HAP-1 (cell line): ENCODE measurements at regions not wholly inside any gene's neighbourhood (a gene's known extent, or its start where the extent isn't known, plus 50 kb on each side); places are given as distances from the start of the nearest gene placed in this dataset.

ENCODE experiments used
- DNase-seq, 2 experiments: peaks; one replicate each; pipeline ENCODE4 v3.0.0-alpha.2; 2016 to 2020; ENCODE audit warnings: low spot score in 2 of 2
- H3K27me3 ChIP-seq: fragments of 250-450 bp; sonication (Bioruptor Pico); 2 replicates; pipeline ENCODE4 v1.5.1; 2020; ENCODE audit warnings: low read depth, mild to moderate bottlenecking, moderate library complexity
- H3K36me3 ChIP-seq: fragments of 250-450 bp; sonication (Bioruptor Pico); replicated peaks from 2 replicates; pipeline ENCODE4 v1.5.1; 2020; ENCODE audit warnings: mild to moderate bottlenecking
- H3K4me1 ChIP-seq: fragments of 250-450 bp; sonication (Bioruptor Pico); 2 replicates; pipeline ENCODE4 v1.5.1; 2020; ENCODE audit warnings: mild to moderate bottlenecking
- H3K4me3 ChIP-seq: fragments of 250-450 bp; sonication (Bioruptor Pico); 2 replicates; pipeline ENCODE4 v1.5.1; 2020; ENCODE audit warnings: mild to moderate bottlenecking, moderate library complexity
- H3K9me3 ChIP-seq: fragments of 250-450 bp; sonication (Bioruptor Pico); 2 replicates; pipeline ENCODE4 v1.5.1; 2020; ENCODE audit warnings: mild to moderate bottlenecking, moderate library complexity
- in situ Hi-C: fragments of 300-500 bp; cut with MboI; formaldehyde crosslinking; loops from 3 replicates; pipeline ENCODE4 v1.14.3; 2020; ENCODE audit warnings: low sequenced_read_pairs, inconsistent platforms, mixed read lengths

DNA sequence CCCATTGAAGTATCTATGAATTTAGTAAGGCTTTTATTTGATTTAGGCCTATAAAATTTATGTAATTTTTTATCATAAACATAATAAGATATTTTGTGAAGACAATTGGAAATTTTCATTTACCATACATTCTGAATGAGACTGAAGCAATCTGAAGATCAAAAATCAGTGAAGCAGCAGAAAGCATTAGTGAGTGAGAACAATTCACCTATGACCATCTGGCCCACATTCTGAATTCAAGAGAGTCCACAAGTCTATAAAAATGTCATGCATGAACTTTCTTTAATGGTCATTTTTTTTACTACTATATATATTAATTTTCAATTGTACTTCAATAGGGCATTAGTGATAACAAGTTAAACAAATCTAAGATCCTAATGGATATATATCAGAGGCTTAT lies 1026.6 kb upstream of the MAP3K7 start:
- in situ Hi-C loops: no loop called here
- no peak overlapping the region for H3K4me3 ChIP-seq
- H3K9me3 ChIP-seq: no peaks in the 10 kb centered on the region
- no peaks in the 10 kb centered on the region for H3K36me3 ChIP-seq
- H3K4me1 ChIP-seq: no peaks in the 10 kb centered on the region
- DNase-seq: no peak
- peaks cover 4% of the 10 kb centered on the region; the same call in 1 of the 2 replicates for H3K27me3 ChIP-seq

DNA sequence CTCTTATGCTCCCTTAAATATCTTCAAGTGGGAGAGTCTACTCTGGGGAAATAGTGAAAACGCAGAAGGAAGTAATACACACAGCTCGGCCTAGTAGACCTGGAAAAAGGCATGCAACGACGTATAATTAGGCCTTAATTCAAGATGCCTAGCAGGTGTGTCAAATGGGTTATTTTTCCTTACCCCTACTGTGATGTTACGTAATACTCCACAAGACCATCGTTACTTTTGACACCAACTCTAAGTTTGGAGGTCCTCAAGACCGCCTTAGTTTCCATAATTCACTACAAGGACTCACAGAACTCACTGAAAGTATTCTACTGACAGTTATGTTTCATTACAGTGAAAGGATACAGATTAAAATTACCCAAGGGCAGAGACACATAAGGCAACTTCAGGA lies 1024.3 kb upstream of the MAP3K7 start:
- H3K27me3 ChIP-seq: peaks cover 4% of the 10 kb centered on the region; the same call in 1 of the 2 replicates
- no peaks in the 10 kb centered on the region for H3K9me3 ChIP-seq
- in situ Hi-C loops: no loop called here
- no peaks in the 10 kb centered on the region for H3K36me3 ChIP-seq
- H3K4me3 ChIP-seq: no peak overlapping the region
- no peaks in the 10 kb centered on the region for H3K4me1 ChIP-seq
- no peak for DNase-seq

DNA sequence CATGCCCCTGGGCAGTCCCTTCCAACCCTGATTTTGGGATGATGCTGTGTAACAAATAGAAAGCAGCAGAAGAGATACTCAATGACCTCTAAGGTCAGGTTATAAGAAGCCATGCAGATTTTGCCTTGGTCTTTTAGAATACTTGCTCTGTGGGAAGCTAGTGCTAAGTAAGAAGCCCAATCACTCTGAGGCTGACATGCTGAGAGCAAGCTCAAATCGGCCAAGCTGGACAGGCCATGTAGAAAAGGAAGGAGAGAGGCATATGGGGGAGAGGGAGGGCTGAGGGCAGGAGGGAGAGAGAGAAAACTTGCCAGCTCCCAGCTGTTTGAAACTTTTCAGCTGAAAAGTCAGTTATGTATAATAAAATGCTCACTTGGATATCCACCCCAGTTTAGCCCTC lies 1021.6 kb upstream of the MAP3K7 start:
- Histone ChIP-seq H3K9me3 (no peaks in the 10 kb centered on the region), H3K4me3 (no peak overlapping the region), H3K27me3 (peaks cover 4% of the 10 kb centered on the region; the same call in 1 of the 2 replicates), H3K36me3 (no peaks in the 10 kb centered on the region), H3K4me1 (no peaks in the 10 kb centered on the region)
- in situ Hi-C loops: no loop called here
- no peak for DNase-seq

DNA sequence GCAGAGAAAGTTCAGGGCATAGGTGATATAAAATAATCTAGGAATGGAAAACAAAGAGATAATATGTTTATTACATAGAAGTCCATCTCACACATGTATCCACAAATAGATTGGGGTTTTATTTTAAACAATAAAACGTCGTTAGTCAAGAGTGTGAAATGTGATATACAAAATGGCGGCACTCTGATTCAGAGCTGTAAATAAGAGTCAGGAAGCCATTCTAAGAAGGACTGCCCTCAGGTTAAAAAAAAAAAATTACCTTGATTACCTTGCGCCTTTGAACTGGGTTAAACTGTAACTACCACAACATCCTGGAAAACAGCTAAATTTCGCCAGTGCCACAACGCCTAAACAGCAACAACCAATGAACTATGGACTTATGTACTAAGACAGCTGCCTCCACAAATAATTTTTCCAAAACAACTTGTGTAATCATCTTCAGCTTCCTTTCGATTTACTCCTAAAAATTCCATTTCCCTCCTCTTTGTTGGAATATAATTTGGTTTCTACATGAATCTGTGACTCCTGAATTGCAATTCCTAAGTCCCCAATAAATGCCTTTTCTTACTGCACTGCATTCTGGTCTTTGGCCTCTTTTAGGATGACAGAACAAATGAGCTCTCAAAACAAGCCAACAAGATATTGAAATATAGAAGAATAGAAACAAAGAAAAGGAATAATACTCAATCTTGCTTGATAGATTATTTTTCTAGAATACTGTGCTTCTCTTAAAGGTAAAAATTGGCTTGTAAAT lies 1019.5 kb upstream of the MAP3K7 start:
- no peaks in the 10 kb centered on the region for H3K4me1 ChIP-seq
- DNase-seq: no peak
- no peaks in the 10 kb centered on the region for H3K9me3 ChIP-seq
- H3K4me3 ChIP-seq: no peak overlapping the region
- no peaks in the 10 kb centered on the region for H3K36me3 ChIP-seq
- in situ Hi-C loops: no loop called here
- peaks cover 4% of the 10 kb centered on the region; the same call in 1 of the 2 replicates for H3K27me3 ChIP-seq

DNA sequence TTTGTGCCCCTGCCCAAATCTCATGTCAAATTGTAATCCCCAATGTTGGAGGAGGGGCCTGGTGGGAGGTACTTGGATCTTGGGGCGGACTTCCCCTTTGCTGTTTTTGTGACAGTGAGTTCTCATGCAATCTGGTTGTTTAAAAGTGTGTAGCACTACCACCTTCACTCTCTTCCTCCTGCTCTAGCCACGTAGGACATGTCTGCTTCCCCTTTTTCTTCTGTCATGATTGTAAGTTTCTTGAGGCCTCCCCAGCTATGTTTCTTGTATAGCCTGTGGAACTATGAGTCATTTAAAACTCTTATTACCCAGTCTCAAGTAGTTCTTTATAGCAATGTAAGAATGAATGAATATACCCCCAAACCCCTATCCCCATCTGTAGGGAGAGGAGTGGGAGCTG lies 1013.7 kb upstream of the MAP3K7 start:
- DNase-seq: no peak
- Histone ChIP-seq H3K36me3 (no peaks in the 10 kb centered on the region), H3K4me3 (no peak overlapping the region), H3K9me3 (no peaks in the 10 kb centered on the region), H3K4me1 (no peaks in the 10 kb centered on the region), H3K27me3 (no peaks in the 10 kb centered on the region)
- in situ Hi-C loops: no loop called here

DNA sequence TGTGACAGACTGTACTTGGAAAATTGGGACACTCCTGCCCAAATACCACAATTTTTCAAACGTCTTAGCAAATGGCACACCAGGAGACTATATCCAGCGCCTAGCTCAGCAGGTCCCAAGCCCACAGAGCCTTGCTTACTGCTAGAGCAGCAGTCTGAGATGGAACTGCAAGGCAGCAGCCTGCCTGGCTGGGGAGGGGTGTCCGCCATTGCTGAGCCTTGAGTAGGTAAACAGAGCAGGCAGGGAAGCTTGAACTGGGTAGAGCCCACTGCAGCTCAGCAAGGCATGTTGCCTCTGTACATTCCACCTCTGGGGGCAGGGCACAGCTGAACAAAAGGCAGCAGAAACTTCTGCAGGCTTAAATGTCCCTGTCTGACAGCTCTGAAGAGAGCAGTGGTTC lies 1003.3 kb upstream of the MAP3K7 start:
- DNase-seq: no peak
- Histone ChIP-seq H3K36me3 (no peaks in the 10 kb centered on the region), H3K4me1 (no peaks in the 10 kb centered on the region), H3K9me3 (no peaks in the 10 kb centered on the region), H3K27me3 (no peaks in the 10 kb centered on the region), H3K4me3 (no peak overlapping the region)
- in situ Hi-C loops: no loop called here

DNA sequence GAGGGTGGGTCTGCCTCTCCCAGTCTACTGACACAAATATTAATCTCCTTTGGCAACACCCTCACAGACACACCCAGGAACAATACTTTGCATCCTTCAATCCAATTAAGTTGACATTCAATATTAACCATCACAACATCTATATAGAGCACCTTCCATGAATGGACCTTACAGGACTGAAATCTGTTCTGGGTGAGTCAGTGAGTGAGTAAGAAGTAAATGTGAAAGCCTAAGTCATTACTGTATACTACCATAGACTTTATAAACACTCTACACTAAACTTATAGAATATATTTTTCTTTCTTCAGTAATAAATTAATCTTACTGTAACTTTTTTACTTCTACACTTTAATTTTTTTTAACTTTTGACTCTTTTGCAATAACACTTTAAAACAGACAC lies 993.8 kb upstream of the MAP3K7 start:
- Histone ChIP-seq H3K27me3 (no peaks in the 10 kb centered on the region), H3K9me3 (no peaks in the 10 kb centered on the region), H3K36me3 (no peaks in the 10 kb centered on the region), H3K4me1 (no peaks in the 10 kb centered on the region), H3K4me3 (no peak overlapping the region)
- in situ Hi-C loops: no loop called here
- DNase-seq: no peak

DNA sequence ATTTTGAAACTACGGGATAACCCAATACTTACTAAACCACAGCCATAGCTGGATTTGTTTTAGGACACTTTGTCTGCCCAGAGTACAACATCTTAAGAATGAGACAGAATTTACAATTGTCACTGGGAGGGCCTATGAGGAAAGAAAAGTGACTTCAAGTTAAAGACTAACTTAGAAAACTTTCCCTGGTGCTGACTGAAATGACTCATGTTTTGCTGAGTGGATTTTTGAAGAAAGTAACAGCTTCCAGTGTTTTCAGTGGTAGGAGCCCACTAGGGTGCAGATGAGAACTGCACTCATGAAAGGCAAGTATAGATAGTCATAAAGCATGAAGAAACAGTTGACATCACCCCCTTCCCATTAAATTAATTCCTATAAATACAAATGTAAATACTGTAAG lies 988.2 kb upstream of the MAP3K7 start:
- Histone ChIP-seq H3K36me3 (no peaks in the 10 kb centered on the region), H3K4me3 (no peak overlapping the region), H3K27me3 (no peaks in the 10 kb centered on the region), H3K9me3 (no peaks in the 10 kb centered on the region), H3K4me1 (no peaks in the 10 kb centered on the region)
- DNase-seq: no peak
- in situ Hi-C loops: no loop called here

DNA sequence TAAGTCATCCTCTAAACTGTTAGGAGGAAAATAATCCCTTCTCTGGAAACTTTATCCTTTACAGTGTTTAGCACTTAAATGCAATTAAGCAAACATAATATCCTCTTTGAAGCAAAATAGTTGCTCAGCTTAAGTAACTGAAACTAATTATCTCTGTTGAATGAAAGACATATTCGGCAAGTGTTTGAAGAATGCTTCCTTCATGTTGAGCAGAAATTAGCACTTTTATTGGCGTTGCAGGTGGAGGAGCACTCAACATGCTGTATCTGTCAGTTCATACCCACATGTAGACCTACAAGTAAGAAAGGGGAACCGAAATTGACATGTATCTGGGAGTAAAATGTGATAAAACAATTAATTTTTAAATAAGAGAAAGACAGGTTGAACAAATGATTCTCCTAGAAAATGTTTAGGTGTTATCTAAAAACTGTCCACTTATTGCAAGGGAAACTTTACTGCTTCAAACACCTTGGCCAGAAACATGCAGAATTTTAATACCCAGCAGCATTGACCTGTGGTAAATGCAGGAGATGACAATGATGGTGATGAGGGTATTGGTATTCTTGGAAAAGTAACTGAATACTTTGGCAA lies 987.0 kb upstream of the MAP3K7 start:
- Histone ChIP-seq H3K27me3 (no peaks in the 10 kb centered on the region), H3K9me3 (no peaks in the 10 kb centered on the region), H3K4me1 (no peaks in the 10 kb centered on the region), H3K4me3 (no peak overlapping the region), H3K36me3 (no peaks in the 10 kb centered on the region)
- no peak for DNase-seq
- in situ Hi-C loops: no loop called here

DNA sequence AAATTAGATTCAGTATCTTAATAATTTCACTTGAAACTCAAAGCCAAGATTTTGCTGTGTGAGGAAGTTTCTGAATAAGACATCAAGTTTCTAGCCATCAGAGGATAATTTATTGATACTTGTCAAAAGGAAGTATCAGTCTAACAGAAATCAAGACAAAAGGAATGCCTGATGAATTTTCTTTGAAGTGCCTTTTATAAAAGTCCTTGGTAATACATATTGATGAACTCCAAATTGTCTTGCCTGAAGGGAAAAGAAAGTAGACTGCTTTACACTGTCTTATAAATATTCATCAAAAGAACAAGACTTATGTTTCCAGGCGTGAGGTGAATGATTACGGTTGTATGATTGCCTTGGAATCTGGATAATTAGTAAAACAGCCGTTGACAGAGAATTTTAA lies 986.0 kb upstream of the MAP3K7 start:
- in situ Hi-C loops: no loop called here
- H3K4me1 ChIP-seq: no peaks in the 10 kb centered on the region
- no peaks in the 10 kb centered on the region for H3K9me3 ChIP-seq
- H3K36me3 ChIP-seq: no peaks in the 10 kb centered on the region
- DNase-seq: no peak
- no peaks in the 10 kb centered on the region for H3K27me3 ChIP-seq
- H3K4me3 ChIP-seq: no peak overlapping the region

DNA sequence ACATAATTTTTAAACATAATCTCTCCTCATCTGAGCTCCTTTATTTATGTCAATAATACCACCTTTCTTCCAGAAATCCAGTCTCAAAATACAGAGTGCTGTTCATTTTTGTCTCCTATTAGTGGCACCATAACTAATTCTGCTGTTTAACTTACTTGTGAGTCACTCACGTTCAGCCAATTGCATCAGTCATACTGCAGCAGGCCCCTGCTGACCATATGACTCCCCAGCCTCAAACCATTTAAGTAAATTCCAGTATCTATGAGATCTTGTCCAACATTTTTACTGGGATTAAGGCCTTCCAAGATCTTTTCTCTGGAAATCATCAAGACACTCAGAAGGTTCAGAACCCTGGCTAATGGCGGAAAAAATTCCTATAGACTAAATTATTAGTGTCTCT lies 982.2 kb upstream of the MAP3K7 start:
- H3K27me3 ChIP-seq: no peaks in the 10 kb centered on the region
- no peaks in the 10 kb centered on the region for H3K9me3 ChIP-seq
- DNase-seq: no peak
- no peaks in the 10 kb centered on the region for H3K36me3 ChIP-seq
- in situ Hi-C loops: no loop called here
- H3K4me3 ChIP-seq: no peak overlapping the region
- no peaks in the 10 kb centered on the region for H3K4me1 ChIP-seq

DNA sequence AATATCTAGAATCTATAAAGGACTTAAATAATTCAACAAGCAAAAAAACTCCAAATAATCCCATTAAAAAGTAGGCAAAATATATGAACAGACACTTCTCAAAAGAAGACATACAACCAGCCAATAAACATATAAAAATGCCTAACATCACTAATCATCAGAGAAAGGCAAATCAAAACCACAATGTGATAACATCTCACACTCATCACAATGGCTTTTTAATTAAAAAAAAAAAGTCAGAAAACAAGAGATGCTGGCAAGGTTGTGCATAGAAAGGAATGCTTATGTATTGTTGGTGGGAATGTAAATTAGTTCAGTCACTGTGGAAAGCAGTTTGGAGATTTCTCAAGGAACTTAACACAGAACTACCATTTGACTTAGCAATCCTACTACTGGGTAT lies 979.6 kb upstream of the MAP3K7 start:
- H3K4me1 ChIP-seq: no peaks in the 10 kb centered on the region
- no peaks in the 10 kb centered on the region for H3K36me3 ChIP-seq
- H3K4me3 ChIP-seq: no peak overlapping the region
- in situ Hi-C loops: no loop called here
- no peaks in the 10 kb centered on the region for H3K27me3 ChIP-seq
- H3K9me3 ChIP-seq: no peaks in the 10 kb centered on the region
- no peak for DNase-seq

DNA sequence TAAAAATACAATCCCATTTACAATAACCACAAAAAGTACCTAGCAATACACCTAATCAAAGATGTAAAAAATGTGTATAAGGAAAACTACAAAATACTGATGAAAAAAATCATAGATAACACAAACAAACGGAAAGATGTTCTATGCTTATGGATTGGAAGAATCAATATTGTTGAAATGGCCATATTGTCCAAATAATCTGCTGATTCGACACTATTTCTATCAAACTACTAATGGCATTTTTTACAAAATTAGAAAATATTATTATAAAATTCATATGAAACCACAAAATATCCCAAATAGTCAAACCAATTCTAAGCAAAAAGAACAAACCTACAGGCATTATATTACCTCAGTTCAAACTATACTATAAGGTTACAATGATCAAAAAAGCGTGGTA lies 978.3 kb upstream of the MAP3K7 start:
- Histone ChIP-seq H3K4me3 (no peak overlapping the region), H3K4me1 (no peaks in the 10 kb centered on the region), H3K36me3 (no peaks in the 10 kb centered on the region), H3K27me3 (no peaks in the 10 kb centered on the region), H3K9me3 (no peaks in the 10 kb centered on the region)
- DNase-seq: no peak
- in situ Hi-C loops: no loop called here

DNA sequence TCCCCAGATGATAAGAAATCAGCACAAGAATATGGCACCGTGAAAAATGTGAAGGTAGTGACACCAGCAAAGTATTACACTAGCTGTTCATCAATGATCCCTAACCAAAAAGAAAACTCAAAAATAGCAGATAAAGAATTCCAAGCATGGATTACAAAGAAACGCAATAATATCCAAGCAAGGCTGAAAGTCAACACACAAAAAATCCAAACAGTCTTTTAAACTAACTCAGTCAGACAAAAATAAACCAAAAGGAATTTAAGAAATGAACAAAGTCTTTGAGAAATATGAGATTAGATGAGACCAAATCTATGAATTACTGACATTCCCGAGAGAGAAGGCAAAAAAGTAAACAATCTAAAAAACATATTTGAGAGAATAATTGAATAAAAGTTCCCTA lies 976.1 kb upstream of the MAP3K7 start:
- Histone ChIP-seq H3K9me3 (no peaks in the 10 kb centered on the region), H3K4me1 (no peaks in the 10 kb centered on the region), H3K4me3 (no peak overlapping the region), H3K27me3 (no peaks in the 10 kb centered on the region), H3K36me3 (no peaks in the 10 kb centered on the region)
- in situ Hi-C loops: no loop called here
- no peak for DNase-seq

DNA sequence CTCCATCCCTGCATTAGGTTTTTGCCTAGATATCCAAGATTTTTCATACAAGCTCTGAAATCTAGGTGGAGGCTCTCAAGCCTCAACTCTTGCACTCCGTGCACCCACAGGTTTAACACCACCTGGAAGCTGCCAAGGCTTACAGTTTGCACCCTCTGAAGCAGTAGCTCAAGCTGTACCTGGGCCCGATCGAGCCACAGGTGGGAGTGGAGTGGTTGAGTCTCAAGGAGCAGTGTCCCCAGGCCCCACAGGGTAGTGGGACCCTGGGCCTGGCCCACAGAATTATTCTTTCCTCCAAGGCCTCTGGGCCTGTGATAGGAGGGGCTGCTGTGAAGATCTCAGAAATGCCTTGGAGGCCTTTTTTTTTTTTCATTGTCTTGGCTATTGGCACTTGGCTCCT lies 973.5 kb upstream of the MAP3K7 start:
- no peaks in the 10 kb centered on the region for H3K9me3 ChIP-seq
- in situ Hi-C loops: no loop called here
- no peak overlapping the region for H3K4me3 ChIP-seq
- no peaks in the 10 kb centered on the region for H3K36me3 ChIP-seq
- no peaks in the 10 kb centered on the region for H3K4me1 ChIP-seq
- no peak for DNase-seq
- no peaks in the 10 kb centered on the region for H3K27me3 ChIP-seq
